C1 segment of cervical spinal cord (tissue), 14 donors: ENCODE measurements at regions not wholly inside any gene's neighbourhood (a gene's known extent, or its start where the extent isn't known, plus 50 kb on each side); places are given as distances from the start of the nearest gene placed in this dataset.
"Not testable (repeated sequence)": the region's sequence is repeated elsewhere in the genome, so short reads cannot be mapped to it uniquely, and the experiment has no call there.

Experiments
- DNase-seq, 14 donors: peaks; one replicate each; lab custom pipeline; 2025; lab: John Stamatoyannopoulos, UW

DNA sequence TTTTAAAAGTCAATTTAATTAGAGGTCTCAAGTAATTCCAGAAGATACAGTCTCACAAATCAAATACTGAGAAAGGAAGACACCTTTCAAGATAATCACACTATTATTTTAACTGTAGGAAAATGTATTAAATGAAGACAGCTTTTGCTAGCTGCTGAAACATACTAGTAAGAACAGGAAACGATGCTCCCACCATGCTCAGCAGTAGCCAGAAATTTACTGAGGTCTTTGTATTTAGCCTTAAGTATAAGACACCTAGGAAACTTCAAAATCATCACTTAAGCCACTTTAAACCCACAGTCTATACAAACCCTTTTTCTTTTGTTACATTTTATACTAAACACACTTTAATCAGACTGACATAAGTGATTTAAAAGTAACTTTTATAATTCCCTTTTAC, 72.7 kb upstream of the NPIPB12 start:
- not testable (repeated sequence) for DNase-seq

DNA sequence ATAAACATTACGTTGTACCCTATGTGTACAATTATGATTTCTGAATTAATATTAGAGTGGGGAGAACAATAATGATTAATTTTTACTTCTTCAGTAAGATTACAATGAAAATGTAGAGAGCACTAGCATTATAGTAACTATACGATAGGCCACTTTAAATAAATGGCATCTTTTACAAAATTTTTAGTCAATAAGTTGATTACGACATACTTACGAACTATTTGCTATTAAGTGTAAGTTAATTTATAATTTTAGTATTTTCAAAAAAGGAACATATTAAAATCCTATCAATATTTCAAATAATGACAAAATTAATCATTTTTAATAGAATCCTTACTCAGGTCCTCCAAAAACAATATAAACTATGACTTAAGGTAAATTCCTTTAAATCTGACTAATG, 75.6 kb upstream of the NPIPB12 start:
- DNase-seq = not testable (repeated sequence)

DNA sequence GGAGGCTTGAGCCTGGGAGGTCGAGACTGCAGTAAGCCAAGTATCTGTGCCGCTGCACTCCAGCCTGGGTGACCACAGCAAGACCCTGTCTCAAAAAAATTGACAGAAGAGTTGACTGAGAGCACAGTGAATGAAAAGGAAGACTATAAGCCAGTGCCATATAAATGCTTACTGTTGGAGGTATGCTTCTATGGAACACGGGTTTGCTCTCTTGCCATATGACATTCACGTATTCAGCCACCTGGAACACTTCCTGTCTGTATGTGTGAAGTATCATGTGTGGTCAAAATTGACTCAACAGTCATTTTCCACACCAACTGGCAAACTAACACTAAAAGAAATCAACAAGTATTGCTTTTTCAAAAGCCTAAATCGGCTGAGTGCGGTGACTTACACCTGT, 71.1 kb upstream of the SPN start:
- not testable (repeated sequence) for DNase-seq

DNA sequence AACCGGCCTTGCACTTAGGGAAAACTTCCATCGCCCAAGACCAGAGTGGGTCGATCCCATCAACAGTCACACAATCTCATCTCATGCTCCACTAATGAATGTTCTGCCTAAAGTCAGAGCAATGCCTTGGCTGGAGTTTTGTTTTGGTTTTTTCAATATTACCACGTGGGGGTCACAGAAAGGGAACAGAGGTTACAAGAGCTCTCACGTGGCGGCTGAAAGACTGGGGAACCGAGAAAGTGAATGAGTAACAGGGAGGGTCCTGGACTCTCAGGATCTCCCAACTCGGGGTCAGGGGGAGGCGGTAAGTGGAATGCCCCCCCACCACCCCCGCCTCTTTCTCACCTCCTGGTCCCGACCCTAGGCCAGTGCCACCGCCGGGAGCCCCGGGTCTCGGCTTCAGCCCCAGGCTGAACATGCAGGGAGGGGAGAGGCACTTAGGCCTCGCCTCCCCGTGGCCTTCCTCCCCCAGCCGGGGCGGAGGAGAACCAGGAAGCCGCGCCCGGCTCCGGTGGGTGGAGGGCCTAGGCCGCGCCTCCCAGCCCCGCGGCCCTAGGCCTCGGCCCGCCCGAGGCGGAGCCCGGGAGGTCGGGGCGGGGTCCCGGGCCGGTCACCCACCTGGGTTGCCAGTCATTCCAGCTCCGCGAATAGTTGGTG, 68.7 kb upstream of the SPN start:
- not testable (repeated sequence) for DNase-seq

DNA sequence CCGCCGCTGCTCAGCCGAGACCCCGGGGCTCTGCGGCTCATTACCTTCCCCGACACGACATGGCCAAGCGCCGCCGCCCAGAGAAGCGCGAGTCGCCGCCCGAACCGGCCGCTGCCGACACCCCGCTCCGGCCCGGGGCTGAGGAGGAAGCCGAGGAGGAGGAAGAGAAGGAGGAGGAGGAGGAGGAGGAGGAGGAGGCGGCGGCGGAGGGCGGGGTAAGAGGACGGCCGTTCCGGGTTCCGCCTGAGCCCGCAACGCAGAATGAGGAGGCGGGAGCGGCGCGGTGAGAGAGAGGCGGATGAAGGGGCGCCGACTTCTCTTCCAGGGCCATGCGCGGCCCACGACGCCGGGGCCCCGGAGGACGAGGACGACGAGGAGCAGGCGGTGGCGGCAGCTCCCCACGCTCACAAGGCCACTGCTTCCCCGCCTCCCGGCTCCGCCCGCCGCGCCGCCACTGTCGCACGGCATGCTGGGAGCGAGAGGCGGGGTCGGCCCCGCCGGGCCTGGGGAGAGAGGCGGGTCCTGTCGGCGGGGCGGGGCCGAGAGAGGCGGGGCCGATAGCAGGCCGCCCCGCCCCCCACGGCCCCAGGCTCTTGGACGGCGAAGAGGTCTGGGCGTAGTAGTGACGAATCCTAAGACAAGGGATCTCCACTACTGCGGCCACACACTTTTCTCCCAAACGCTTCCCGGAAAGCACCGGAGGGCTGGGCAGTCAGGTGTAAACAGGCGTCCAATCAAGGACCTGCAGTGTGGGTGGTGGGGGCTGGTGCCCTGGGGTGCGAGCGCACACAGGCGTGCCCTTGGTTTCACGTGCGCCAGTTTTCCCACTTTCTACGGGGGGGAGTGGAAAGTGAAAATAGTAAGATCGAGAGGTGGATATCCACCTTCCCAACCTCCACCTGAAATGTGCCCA, 67.9 kb upstream of the SPN start:
- DNase-seq = peak in 13 of 14 donors; percentile 52 to 91 (median 84)

DNA sequence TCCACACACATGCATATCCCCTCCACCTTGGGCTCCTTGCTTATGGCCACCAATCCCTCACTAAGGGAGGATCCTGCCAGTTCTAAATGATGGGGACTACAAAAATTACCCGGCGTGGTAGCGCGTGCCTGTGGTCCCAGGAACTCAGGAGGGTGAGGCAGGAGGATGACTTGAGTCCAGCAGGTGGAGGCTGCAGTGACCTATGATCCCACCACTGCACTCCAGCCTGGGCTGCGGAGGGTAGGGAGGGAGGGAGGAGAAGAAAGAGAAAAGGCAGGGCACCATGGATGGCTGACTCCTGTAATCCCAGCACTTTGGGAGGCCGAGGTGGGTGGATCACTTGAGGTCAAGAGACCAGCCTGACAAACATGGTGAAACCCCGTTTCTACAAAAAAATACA, 66.0 kb upstream of the SPN start:
- not testable (repeated sequence) for DNase-seq

DNA sequence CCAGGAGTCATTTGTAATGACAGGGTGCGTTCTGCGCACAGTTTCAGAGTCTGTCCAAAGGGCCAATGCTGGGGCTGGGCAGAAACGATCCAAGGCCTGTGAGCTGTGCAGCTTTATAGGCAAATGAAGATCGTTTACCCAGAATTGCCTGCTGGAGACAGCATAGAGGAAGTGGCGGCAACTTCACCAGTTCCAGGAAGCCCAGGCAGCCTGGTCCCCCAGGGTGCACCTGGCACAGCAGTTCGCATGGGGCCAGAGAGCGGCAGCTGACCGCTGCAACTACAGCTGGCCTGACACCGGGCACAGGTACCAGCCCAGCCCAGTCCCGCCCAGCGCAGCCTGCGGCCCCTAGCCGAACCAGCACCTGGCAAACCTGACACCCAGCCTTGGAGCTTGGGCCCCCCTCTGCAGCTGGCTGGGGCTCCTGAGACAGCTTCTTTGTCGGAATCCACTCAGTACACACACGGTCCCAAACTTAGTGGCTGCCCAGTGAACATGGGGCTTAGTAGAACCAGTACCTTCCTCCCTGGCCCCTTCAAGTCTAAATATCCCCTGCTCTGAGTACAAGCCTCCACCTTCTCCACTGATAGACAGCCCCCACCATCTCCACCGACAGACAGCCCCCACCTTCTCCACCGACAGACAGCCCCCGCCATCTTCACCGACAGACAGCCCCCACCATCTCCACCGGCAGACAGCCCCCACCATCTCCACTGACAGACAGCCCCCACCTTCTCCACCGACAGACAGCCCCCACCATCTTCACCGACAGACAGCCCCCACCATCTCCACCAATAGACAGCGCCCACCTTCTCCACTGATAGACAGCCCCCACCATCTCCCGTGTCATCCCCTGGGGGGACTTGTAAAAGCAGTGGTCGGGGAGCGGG, 62.7 kb upstream of the SPN start:
- not testable (repeated sequence) for DNase-seq

DNA sequence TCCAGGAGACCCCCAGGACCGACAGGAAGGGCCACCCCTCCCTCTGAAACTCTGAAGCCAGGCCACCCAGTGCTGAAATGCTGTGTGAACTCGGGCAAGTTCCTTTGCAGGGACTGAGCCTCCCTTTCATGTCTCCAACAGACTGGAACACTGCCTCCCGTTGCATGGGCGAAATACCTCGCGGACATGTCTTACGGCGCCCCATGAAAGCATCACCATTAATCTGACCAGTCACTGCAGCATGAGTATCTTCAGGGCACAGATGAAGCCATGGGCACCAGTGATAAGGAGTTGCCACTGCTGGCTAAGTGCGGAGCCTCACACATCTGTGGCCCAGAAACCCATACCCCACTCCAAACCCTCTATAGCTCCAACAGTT, 60.8 kb upstream of the SPN start:
- DNase-seq = not testable (repeated sequence)

DNA sequence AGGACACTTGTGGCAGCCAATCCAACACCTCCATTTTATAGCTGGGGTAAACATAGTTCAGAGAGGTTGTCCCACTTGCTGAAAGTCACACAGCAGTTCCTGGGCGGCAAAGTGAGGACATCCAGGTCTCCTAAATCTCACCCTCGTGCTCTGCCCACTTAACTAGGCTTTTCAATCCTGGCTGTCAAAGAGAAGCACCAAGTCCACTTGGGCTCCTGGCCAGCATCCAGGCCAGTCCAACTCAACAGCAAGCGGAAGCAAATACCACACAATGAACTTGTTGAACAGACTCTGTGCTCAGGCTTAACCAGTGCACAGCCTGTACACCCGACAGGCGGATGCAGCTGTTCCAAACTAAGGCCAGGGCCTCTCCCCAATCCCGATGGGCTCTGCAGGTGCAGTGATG, 60.4 kb upstream of the SPN start:
- not testable (repeated sequence) for DNase-seq

DNA sequence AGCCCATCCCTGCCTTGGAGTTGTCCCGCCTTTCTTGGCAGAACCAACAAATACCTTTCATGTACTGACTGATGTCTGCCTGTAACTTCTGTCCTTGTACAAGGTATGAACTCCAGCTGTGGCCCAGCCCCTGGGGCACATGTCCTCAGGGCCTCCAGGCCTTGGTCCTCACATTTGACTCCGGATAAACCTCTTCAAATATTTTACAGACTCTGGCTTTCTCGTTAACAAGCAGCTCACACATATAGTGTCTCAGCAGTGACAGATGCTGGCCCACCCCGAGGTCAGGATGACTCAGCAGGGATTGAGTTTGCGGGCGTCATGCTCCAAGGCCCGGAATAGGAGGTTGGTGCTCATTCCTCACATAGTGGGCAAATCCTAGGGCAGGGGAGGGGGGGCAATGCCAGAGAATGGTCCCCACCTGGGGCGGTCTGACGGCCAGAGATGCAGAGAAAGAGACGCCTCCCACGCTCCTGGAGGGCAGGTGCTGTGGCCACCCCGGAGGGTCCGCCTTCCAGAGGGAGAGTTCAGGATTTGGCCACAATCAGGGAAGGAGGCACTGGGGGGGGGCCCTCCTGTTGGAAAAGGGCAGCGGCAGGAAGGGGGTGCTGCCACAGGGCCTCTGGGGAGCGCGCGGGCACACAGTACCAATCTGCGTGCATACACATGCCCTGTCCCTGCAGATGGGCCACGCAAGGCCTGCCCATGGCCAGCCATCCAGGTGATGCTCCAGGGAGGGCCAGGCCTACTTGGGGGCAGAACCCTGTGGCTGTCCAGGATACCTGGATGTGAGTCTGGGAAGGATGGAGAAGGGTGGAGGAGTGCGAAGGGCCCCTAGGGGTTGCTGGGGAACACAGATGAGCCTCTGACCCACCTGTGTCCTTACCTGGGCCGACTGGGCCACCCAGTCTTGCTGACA, 58.2 kb upstream of the SPN start:
- DNase-seq = peak in 1 of 14 donors; percentile 70

DNA sequence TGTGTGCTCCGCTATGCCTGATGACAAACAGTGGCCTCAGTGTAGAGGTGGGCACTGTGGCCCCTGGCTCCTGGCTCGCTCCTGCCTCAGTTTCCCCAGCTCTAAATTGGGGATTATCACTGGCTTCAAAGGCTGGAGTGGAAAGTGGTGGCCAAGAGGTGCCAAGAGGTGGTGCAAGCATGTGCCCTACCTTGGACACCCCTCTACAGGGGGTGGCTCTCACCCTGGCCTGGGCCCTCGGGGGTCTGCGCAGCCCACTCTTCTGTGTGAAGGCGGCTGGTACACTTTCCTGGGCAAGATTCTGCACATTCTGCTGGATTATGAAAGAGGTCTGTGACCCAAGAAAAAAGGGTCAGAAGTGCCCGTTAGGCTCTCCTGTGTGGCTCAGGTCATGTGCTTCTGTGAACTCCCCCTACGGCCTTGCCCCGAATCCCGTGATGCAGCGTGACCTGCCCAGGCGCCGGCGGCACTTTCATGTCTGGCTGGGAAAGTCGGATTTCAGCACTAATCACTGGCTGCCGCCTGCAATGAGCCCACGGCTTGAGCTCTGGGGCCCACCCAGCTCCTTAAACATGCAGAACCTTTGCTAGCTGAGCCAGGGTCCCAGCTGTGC, 57.3 kb upstream of the SPN start:
- not testable (repeated sequence) for DNase-seq

DNA sequence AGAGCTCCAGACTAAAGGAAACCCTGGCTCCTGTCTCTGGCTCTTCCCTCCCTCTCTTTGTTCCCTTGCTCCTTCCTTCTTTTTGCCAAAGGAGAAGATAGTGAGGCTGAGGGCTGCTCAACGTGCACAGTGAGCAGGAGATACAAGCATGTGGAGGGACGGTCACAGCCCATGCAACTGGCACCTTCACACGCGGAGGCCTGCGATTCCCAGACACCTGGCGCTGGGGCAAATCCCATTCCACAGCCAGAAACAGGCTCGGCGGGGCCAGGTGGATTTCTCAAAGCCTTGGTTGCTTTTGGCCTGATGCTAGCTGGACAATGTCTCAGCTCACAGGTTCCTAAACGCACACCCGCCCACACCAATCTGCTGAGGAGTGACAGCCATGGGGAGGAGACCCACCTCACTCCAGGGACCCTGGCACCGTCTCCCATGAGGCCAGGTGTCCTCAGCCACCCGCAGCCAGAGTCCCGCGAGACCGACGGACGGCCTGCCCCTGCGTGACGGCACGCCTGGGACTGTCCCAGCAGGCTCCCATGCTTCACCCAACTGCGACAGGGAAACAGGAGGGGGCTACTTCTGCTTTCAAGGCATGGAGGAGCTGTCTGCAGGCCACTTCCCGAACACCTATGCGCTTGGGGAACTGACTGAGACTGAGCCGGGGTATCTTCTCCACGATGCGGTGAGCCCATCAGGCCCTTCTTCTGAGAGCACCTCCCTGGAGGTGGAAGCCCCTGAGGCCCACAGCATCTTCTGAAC, 56.2 kb upstream of the SPN start:
- peak in 1 of 14 donors; percentile 28 for DNase-seq

DNA sequence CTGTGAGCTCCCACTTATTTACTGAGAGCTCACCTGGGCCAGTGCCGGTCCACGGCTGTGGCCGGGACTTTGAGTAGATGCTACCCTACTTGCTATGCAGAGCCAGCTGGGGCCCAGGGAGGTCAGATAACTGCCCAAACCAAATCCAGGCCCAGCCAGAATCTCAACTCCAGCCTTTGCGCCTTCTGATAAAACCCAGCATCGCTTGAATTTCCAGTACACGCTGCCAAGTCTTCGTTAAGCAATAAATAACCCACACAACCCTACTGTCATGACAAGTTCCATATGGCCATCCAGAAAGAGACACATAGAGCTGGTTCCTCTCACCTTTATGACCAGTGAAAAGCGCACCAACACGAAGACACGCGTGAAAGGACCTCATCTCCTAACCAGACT, 55.6 kb upstream of the SPN start:
- not testable (repeated sequence) for DNase-seq

DNA sequence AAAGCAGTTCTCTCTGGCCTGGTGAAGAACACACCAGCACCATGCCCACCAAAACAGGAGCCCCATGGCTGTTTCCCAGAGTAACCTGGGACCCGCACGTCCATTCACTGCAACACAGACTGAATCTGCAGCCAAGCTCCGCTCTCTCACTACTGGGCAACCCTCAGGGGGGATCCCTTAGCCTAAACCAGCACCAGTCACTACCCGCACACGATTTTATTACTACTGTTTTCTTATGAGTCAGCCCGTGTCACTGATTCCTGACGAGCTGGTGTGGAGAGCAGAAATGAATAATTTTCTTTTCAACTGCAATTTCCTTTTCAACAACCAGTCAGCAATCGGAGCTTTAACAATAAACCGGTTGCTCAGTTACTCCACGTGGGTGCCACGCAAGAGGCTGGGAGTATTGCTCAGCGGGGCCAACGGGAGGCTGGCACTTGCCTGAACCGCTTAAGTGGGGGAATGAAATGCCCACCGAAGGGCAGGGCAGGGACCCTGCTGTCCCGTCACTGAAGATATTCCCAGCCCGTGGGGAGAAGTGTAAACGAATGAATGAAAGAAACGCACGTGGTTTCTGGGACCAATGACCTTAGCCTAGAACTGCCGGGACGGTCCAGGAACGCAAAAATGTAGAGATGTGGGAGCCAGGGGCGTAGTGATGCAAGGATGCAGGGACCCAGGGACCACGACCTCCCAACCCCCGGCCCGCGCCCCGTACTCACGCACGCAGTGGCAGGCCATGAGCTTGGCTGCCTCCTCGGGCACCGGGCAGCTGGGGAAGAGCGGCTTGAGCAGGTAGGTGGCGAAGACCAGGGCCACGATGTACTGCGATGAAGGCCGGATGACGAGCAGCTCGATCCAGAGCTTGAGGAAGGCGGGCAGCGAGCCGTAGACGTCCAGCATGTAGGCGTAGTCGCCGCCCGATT, 50.4 kb upstream of the SPN start:
- peak in 1 of 14 donors; percentile 50 for DNase-seq
